Endothelial cell of umbilical vein (primary cell): ENCODE measurements at regions not wholly inside any gene's neighbourhood (a gene's known extent, or its start where the extent isn't known, plus 50 kb on each side); places are given as distances from the start of the nearest gene placed in this dataset.

ENCODE experiments used
- EZH2 ChIP-seq: IDR thresholded peaks from 2 replicates; pipeline ENCODE4 v1.6.1; 2012; ENCODE audit warnings: borderline replicate concordance, low read depth, mild to moderate bottlenecking, moderate library complexity, low read length, inconsistent platforms; ENCODE audit not compliant: severe bottlenecking
- MYC ChIP-seq: IDR thresholded peaks from one replicate; pipeline ENCODE4 v1.6.1; 2011; ENCODE audit warnings: mild to moderate bottlenecking, low read depth, low read length
- POLR2A ChIP-seq: IDR thresholded peaks from 2 replicates; pipeline ENCODE4 v1.6.1; 2012; ENCODE audit warnings: low read depth, mild to moderate bottlenecking, control low read depth, low read length
- POLR2AphosphoS5 ChIP-seq: IDR thresholded peaks from 2 replicates; pipeline ENCODE4 v1.6.1; 2012; ENCODE audit warnings: low read depth, mild to moderate bottlenecking, control low read depth, low read length, moderate library complexity; ENCODE audit not compliant: insufficient read depth
- TF ChIP-seq, protein P1 (sequence below), 2 donors: IDR thresholded peaks; 1 replicate in 1 of 2; 2 replicates in 1 of 2; pipeline ENCODE4 v1.5.1; 2011; ENCODE audit warnings: low read length in 2 of 2, mild to moderate bottlenecking in 2 of 2, moderate library complexity in 2 of 2, control low read depth in 1 of 2, inconsistent platforms in 1 of 2, low read depth in 1 of 2; ENCODE audit not compliant: insufficient read depth in 1 of 2; ENCODE audit errors: extremely low read depth in 1 of 2

DNA sequence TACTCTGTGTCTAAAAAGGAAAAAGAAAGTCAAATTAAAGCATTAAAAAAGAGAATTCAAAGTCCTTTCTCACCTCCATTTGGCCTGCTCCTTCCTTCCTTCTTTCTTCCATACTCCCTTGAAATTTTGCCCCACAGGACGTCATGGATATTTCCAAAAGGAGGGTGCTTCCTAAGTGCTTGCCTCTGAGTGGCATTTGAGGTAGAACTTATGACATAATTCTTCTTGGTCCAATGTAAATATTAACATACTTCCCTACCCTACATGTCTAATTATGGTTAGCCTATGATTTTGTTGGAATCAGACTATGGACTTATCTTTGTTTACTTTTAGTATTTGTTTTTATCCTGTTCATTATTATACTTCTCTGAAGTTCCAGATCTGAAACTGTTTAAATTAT, 132.3 kb downstream of the PFDN4 start:
- TF ChIP-seq MYC (no peak), POLR2AphosphoS5 (no peak), EZH2 (no peak), POLR2A (no peak)
- TF ChIP-seq, protein P1, sequence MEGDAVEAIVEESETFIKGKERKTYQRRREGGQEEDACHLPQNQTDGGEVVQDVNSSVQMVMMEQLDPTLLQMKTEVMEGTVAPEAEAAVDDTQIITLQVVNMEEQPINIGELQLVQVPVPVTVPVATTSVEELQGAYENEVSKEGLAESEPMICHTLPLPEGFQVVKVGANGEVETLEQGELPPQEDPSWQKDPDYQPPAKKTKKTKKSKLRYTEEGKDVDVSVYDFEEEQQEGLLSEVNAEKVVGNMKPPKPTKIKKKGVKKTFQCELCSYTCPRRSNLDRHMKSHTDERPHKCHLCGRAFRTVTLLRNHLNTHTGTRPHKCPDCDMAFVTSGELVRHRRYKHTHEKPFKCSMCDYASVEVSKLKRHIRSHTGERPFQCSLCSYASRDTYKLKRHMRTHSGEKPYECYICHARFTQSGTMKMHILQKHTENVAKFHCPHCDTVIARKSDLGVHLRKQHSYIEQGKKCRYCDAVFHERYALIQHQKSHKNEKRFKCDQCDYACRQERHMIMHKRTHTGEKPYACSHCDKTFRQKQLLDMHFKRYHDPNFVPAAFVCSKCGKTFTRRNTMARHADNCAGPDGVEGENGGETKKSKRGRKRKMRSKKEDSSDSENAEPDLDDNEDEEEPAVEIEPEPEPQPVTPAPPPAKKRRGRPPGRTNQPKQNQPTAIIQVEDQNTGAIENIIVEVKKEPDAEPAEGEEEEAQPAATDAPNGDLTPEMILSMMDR (IDR thresholded peaks at IDR 0.05; ENCODE audit: extremely low read depth in 1 of 2, insufficient read depth in 1 of 2, low read depth in 1 of 2, low read length in 2 of 2): no peak
